OCI-LY7 (cell line): ENCODE measurements at regions not wholly inside any gene's neighbourhood (a gene's known extent, or its start where the extent isn't known, plus 50 kb on each side); places are given as distances from the start of the nearest gene placed in this dataset.

Source experiments
- BruUV-seq: library from RNA; stranded (reverse); fragments of 400-500 nt; replicated peaks from 2 replicates; lab custom pipeline; 2021; lab: Mats Ljungman, UMichigan
- CTCF ChIA-PET: fragments of 300-600 bp; sonication (Branson Sonifier 250); formaldehyde crosslinking; loops from one replicate; lab custom pipeline; 2022; ENCODE audit warnings: antibody characterized with exemption; ENCODE audit not compliant: unreplicated experiment; lab: Charles Lee
- POLR2A ChIA-PET: fragments of 300-600 bp; sonication (Branson Sonifier 250); formaldehyde crosslinking; loops from one replicate; lab custom pipeline; 2022; ENCODE audit warnings: antibody characterized with exemption; lab: Charles Lee
- DNase-seq: peaks from one replicate; pipeline ENCODE4 v3.0.0-alpha.2; 2015; ENCODE audit warnings: low spot score
- H2AFZ ChIP-seq: fragments of 200-600 bp; sonication (generic), shearing (Covaris generic); 2 replicates; pipeline ENCODE4 v1.6.1; 2014; ENCODE audit warnings: mild to moderate bottlenecking, antibody characterized with exemption, low read length, moderate library complexity
- H3K27ac ChIP-seq: fragments of 200-600 bp; sonication (generic); 2 replicates; pipeline ENCODE4 v1.5.1; 2014; ENCODE audit warnings: mixed run types, low read depth, mild to moderate bottlenecking, moderate library complexity, low read length, inconsistent platforms; ENCODE audit not compliant: poor library complexity, severe bottlenecking
- H3K36me3 ChIP-seq: fragments of 200-600 bp; sonication (generic); 2 replicates; pipeline ENCODE4 v1.6.1; 2014; ENCODE audit warnings: mild to moderate bottlenecking, antibody characterized with exemption, low read length, moderate library complexity, mixed read lengths; ENCODE audit not compliant: insufficient read depth
- H3K4me1 ChIP-seq: fragments of 200-600 bp; sonication (generic); 2 replicates; pipeline ENCODE4 v1.5.1; 2014; ENCODE audit warnings: mild to moderate bottlenecking, low read length; ENCODE audit not compliant: insufficient read depth, poor library complexity, severe bottlenecking
- H3K4me2 ChIP-seq: fragments of 200-600 bp; sonication (generic); 2 replicates; pipeline ENCODE4 v1.6.1; 2014; ENCODE audit warnings: mild to moderate bottlenecking, low read length
- H3K4me3 ChIP-seq: fragments of 200-600 bp; sonication (generic); 2 replicates; pipeline ENCODE4 v1.5.1; 2014; ENCODE audit warnings: mild to moderate bottlenecking, low read depth, low read length; ENCODE audit not compliant: poor library complexity, severe bottlenecking
- H3K79me2 ChIP-seq: fragments of 200-600 bp; sonication (generic); 2 replicates; pipeline ENCODE4 v1.6.1; 2016; ENCODE audit warnings: low read depth, mild to moderate bottlenecking, low read length, moderate library complexity, mixed read lengths; ENCODE audit not compliant: insufficient read depth
- H3K9me2 ChIP-seq: fragments of 200-600 bp; sonication (generic); 2 replicates; pipeline ENCODE4 v1.6.1; 2016; ENCODE audit warnings: mild to moderate bottlenecking, low read length, mixed read lengths; ENCODE audit not compliant: insufficient read depth
- H3K9me3 ChIP-seq: fragments of 200-600 bp; sonication (generic); 2 replicates; pipeline ENCODE4 v1.6.1; 2014; ENCODE audit warnings: mild to moderate bottlenecking, mixed run types, low read length, mixed read lengths
- H4K20me1 ChIP-seq: fragments of 200-600 bp; sonication (generic); 2 replicates; pipeline ENCODE4 v1.6.1; 2014; ENCODE audit warnings: mild to moderate bottlenecking, antibody characterized with exemption, low read length, moderate library complexity, mixed read lengths; ENCODE audit not compliant: insufficient read depth
- EZH2phosphoT487 ChIP-seq: fragments of 200-600 bp; sonication (generic); IDR thresholded peaks from 2 replicates; pipeline ENCODE4 v1.6.1; 2018; ENCODE audit warnings: low read depth, borderline replicate concordance, mild to moderate bottlenecking, mixed run types, antibody characterized with exemption, low read length, moderate library complexity, mixed read lengths
- intact Hi-C: fragments of 100-400 bp; cut with micrococcal nuclease; formaldehyde crosslinking; loops from one replicate; pipeline ENCODE4 v1.10.0; 2022; ENCODE audit not compliant: unreplicated experiment
- TF ChIP-seq, protein P1 (sequence below): fragments of 200-600 bp; sonication (generic); conservative IDR thresholded peaks from 2 replicates; pipeline ENCODE4 v1.5.1; 2014; ENCODE audit warnings: mild to moderate bottlenecking, antibody characterized with exemption, low read length, moderate library complexity, mixed read lengths

DNA sequence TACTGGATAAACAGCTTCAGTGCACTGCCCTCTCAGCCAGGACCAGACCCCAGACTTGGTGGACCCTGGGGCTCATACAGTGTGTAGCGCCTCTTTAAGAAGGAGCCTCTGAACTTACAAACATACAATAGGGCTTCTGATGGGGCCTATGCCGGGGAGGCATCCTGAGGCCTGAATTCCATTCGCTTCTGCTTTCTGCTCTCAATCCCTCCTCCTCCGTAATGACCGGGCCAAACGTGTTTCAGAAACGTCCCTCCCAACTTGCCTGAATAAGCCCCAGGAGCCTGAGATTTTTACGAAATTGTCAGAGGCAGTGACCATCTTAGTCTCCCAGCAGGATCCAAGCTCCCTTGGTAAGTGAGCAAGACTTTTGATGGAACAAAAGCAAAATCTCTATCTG lies 128.1 kb upstream of the BOD1 start:
- H3K36me3 ChIP-seq, result no peaks in the 10 kb centered on the region; the same call in 1 of the 2 replicates
- no peaks in the 10 kb centered on the region for H3K9me2 ChIP-seq
- no peaks in the 10 kb centered on the region for H4K20me1 ChIP-seq
- H3K27ac ChIP-seq, result peak overlapping the region; percentile 99
- BruUV-seq, result no TSS peak
- peak overlapping the region; percentile 58 for H3K4me3 ChIP-seq
- peak; percentile 46 for DNase-seq
- TF ChIP-seq, protein P1, sequence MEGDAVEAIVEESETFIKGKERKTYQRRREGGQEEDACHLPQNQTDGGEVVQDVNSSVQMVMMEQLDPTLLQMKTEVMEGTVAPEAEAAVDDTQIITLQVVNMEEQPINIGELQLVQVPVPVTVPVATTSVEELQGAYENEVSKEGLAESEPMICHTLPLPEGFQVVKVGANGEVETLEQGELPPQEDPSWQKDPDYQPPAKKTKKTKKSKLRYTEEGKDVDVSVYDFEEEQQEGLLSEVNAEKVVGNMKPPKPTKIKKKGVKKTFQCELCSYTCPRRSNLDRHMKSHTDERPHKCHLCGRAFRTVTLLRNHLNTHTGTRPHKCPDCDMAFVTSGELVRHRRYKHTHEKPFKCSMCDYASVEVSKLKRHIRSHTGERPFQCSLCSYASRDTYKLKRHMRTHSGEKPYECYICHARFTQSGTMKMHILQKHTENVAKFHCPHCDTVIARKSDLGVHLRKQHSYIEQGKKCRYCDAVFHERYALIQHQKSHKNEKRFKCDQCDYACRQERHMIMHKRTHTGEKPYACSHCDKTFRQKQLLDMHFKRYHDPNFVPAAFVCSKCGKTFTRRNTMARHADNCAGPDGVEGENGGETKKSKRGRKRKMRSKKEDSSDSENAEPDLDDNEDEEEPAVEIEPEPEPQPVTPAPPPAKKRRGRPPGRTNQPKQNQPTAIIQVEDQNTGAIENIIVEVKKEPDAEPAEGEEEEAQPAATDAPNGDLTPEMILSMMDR, result no peak
- no peak for TF ChIP-seq EZH2phosphoT487
- ChIA-PET CTCF (interaction anchor here (0.6 to 2.2 kb wide), 4 partner anchors 11 to 228 kb away, joined by 4 to 7 read pairs (median 5); no protein-coding TSS in a partner anchor), POLR2A (interaction anchor here (0.6 to 7.1 kb wide), 26 partner anchors 10 to 181 kb away, joined by 3 to 107 read pairs (median 6); no protein-coding TSS in a partner anchor)
- peak overlapping the region; percentile 0; the same call in 1 of the 2 replicates for H2AFZ ChIP-seq
- H3K79me2 ChIP-seq, result peaks cover 22% of the 10 kb centered on the region; the same call in 1 of the 2 replicates
- intact Hi-C loops, result loop anchor here (2.0 kb wide), 2 partner anchors 46 to 228 kb away; no protein-coding TSS in a partner anchor
- peaks cover 8% of the 10 kb centered on the region; the same call in 1 of the 2 replicates for H3K9me3 ChIP-seq
- H3K4me2 ChIP-seq, result peak overlapping the region; percentile 93
- peaks cover 84% of the 10 kb centered on the region for H3K4me1 ChIP-seq

DNA sequence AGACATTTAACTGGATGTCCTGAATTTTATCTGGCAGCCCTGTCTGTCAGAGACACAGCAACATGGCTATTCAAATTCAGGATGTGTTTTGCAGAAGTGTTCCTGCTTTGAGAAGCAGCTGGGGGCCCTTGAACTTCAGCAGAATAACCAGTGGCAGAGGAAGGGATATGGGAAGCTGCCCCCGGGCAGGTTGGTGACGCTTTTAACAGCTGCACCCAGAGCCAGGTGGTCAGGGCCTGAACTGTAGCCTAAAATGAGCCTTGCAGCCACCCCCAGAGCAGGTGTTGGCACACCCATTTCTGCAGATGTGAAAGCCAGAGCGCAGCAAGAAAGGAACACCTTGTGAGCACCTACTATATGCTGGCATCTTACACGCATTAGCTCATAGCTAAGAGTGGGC lies 128.7 kb upstream of the BOD1 start:
- peak overlapping the region; percentile 62 for H3K4me3 ChIP-seq
- peaks cover 22% of the 10 kb centered on the region; the same call in 1 of the 2 replicates for H3K79me2 ChIP-seq
- TF ChIP-seq, protein P1, result no peak
- no peak for TF ChIP-seq EZH2phosphoT487
- H3K9me2 ChIP-seq, result no peaks in the 10 kb centered on the region
- peak overlapping the region; percentile 94 for H3K4me2 ChIP-seq
- intact Hi-C loops, result loop anchor here (1.0 to 2.0 kb wide), 8 partner anchors 11 to 228 kb away; partner anchors contain the start of gene CPEB4
- H3K9me3 ChIP-seq, result peaks cover 8% of the 10 kb centered on the region; the same call in 1 of the 2 replicates
- H3K36me3 ChIP-seq, result no peaks in the 10 kb centered on the region; the same call in 1 of the 2 replicates
- DNase-seq, result peak; percentile 99
- no peaks in the 10 kb centered on the region for H4K20me1 ChIP-seq
- peak overlapping the region; percentile 99 for H3K27ac ChIP-seq
- POLR2A ChIA-PET, result interaction anchor here (0.8 to 7.1 kb wide), 33 partner anchors 8 to 183 kb away, joined by 3 to 107 read pairs (median 5); partner anchors contain the start of gene CPEB4
- H2AFZ ChIP-seq, result no peak overlapping the region
- CTCF ChIA-PET, result interaction anchor here (0.5 to 2.2 kb wide), 8 partner anchors 10 to 227 kb away, joined by 3 to 8 read pairs (median 5); partner anchors contain the start of gene BOD1
- no TSS peak for BruUV-seq
- peaks cover 79% of the 10 kb centered on the region for H3K4me1 ChIP-seq
